ENCODE measurements at regions not wholly inside any gene's neighbourhood (a gene's known extent, or its start where the extent isn't known, plus 50 kb on each side); places are given as distances from the start of the nearest gene placed in this dataset.

DNA sequence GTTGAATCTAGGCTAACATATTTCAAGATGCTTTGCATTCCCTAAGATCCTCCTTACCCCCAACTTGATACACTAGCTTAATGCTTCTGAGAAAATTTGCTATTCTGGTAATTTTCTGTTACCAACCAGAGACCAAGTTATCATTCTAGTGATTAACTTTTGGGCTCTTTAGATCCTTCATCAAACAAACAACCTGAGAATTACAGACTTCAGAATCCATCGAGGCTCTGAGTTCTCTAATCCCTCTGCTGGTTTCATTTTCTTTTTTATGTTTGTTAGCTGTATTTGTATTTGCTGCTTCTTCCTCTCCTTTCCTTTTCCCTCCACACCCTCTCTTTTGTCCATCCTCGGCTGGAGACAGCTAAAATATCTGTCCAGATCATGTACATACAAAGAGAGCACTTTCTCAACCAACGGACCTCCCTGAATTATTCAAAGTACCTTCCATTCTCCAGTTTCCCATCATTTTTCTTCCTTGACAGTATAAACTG is 98.7 kb upstream of the RIPOR2 start:
- TF ChIP-seq ZNF70 (CRISPR knock-in tag; IDR thresholded peaks at IDR 0.05) (no peak), ZFP30 (CRISPR knock-in tag; IDR thresholded peaks at IDR 0.05) (no peak), ARNTL (CRISPR knock-in tag; IDR thresholded peaks at IDR 0.05; ENCODE audit: borderline replicate concordance, low read depth) (no peak), ZFP3 (CRISPR knock-in tag; IDR thresholded peaks at IDR 0.05) (no peak), CSDC2 (CRISPR knock-in tag; IDR thresholded peaks at IDR 0.05) (no peak), ZNF565 (CRISPR knock-in tag; conservative IDR thresholded peaks at IDR 0.05; ENCODE audit: low read depth) (no peak), GLIS3 (CRISPR knock-in tag; IDR thresholded peaks at IDR 0.05) (no peak), RARB (CRISPR knock-in tag; IDR thresholded peaks at IDR 0.05) (no peak)

Data from SK-N-SH treated with all-trans-retinoic acid at 6 μM for 48 hours (cell line).